ENCODE measurements at regions not wholly inside any gene's neighbourhood (a gene's known extent, or its start where the extent isn't known, plus 50 kb on each side); places are given as distances from the start of the nearest gene placed in this dataset.

GRCh38 chr14:66056926-66057552 is 429.1 kb upstream of the CCDC196 start:
- no peaks in the 10 kb centered on the region for H3K9me3 ChIP-seq (ENCODE audit: low read depth, low read length)
- H3K27ac ChIP-seq (ENCODE audit: low read depth, low read length), result no peak overlapping the region
- H3K4me2 ChIP-seq (ENCODE audit: insufficient read depth, low read length), result no peak overlapping the region
- no peak overlapping the region for H3K4me3 ChIP-seq (ENCODE audit: insufficient read depth, low read length)
- no peaks in the 10 kb centered on the region for H4K20me1 ChIP-seq (ENCODE audit: insufficient read depth, low read length)
- H3K4me1 ChIP-seq (ENCODE audit: insufficient read depth, low read length), result no peaks in the 10 kb centered on the region
- no peak for DNase-seq (ENCODE audit: insufficient read length, low spot score, missing footprints)
- no peaks in the 10 kb centered on the region for H3K36me3 ChIP-seq (ENCODE audit: insufficient read depth, low read length)
- TF ChIP-seq, protein P1, sequence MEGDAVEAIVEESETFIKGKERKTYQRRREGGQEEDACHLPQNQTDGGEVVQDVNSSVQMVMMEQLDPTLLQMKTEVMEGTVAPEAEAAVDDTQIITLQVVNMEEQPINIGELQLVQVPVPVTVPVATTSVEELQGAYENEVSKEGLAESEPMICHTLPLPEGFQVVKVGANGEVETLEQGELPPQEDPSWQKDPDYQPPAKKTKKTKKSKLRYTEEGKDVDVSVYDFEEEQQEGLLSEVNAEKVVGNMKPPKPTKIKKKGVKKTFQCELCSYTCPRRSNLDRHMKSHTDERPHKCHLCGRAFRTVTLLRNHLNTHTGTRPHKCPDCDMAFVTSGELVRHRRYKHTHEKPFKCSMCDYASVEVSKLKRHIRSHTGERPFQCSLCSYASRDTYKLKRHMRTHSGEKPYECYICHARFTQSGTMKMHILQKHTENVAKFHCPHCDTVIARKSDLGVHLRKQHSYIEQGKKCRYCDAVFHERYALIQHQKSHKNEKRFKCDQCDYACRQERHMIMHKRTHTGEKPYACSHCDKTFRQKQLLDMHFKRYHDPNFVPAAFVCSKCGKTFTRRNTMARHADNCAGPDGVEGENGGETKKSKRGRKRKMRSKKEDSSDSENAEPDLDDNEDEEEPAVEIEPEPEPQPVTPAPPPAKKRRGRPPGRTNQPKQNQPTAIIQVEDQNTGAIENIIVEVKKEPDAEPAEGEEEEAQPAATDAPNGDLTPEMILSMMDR (IDR thresholded peaks at IDR 0.05; ENCODE audit: extremely low read depth, low read depth, low read length), result no peak
- H3K27me3 ChIP-seq (ENCODE audit: insufficient read depth, low read length), result no peaks in the 10 kb centered on the region
- no peak overlapping the region for H2AFZ ChIP-seq (ENCODE audit: low read length)
- no peaks in the 10 kb centered on the region for H3K79me2 ChIP-seq (ENCODE audit: insufficient read depth, low read length)

- no peaks in the 10 kb centered on the region for H3K9me3 ChIP-seq (ENCODE audit: low read depth, low read length)
- H2AFZ ChIP-seq (ENCODE audit: low read length), result no peak overlapping the region
- no peaks in the 10 kb centered on the region for H3K27me3 ChIP-seq (ENCODE audit: insufficient read depth, low read length)
- no peak overlapping the region for H3K4me2 ChIP-seq (ENCODE audit: insufficient read depth, low read length)
- H3K4me1 ChIP-seq (ENCODE audit: insufficient read depth, low read length), result no peaks in the 10 kb centered on the region
- no peak overlapping the region for H3K27ac ChIP-seq (ENCODE audit: low read depth, low read length)
- no peaks in the 10 kb centered on the region for H3K79me2 ChIP-seq (ENCODE audit: insufficient read depth, low read length)
- H3K4me3 ChIP-seq (ENCODE audit: insufficient read depth, low read length), result no peak overlapping the region
- TF ChIP-seq, protein P1 (IDR thresholded peaks at IDR 0.05; ENCODE audit: extremely low read depth, low read depth, low read length), result no peak
- no peak for DNase-seq (ENCODE audit: insufficient read length, low spot score, missing footprints)
- H4K20me1 ChIP-seq (ENCODE audit: insufficient read depth, low read length), result no peaks in the 10 kb centered on the region
- no peaks in the 10 kb centered on the region for H3K36me3 ChIP-seq (ENCODE audit: insufficient read depth, low read length)
Observed at GRCh38 chr14:66065188-66065587, 421.0 kb upstream of the CCDC196 start.

DNA sequence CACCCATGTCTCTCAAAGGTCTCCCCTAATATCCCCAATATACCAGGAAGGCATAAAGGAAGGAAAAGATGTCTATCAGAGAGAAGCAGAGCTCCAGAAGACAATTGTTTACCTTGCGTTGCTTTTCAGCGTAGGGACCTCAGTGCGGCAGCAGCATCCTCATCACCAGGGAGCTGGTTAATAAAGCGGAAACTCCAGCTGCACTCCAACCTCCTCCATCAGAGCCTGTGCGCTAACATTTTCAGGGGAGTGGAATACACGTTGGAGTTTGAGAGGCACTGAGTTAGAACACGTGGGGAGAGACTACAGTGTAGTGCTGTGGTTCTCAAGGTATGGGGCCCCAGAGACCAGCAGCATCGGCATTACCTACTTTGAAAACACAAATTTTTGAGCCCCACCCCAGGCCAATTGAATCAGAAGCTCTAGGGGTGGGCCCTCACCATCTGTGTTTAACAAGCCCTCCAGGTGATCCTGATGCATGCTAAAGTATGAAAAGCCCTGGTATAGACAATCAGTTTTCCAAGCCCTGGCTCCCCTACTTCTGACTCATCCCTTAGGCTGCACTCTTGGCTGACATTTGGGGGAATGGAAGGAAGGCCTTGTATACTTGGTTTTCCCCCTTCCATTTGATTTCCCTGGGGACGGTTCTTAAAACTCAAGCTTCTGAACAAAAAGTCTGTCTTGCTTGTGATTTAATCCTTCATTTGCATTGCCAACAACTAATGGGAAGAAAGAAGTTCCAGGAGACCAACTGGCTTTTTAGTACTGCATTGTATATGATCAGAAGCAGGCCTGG is 419.0 kb upstream of the CCDC196 start:
- Histone ChIP-seq H3K79me2 (ENCODE audit: insufficient read depth, low read length) (no peaks in the 10 kb centered on the region), H3K27me3 (ENCODE audit: insufficient read depth, low read length) (peaks cover 2% of the 10 kb centered on the region), H3K9me3 (ENCODE audit: low read depth, low read length) (no peaks in the 10 kb centered on the region), H3K4me1 (ENCODE audit: insufficient read depth, low read length) (no peaks in the 10 kb centered on the region), H4K20me1 (ENCODE audit: insufficient read depth, low read length) (no peaks in the 10 kb centered on the region), H3K36me3 (ENCODE audit: insufficient read depth, low read length) (no peaks in the 10 kb centered on the region), H2AFZ (ENCODE audit: low read length) (no peak overlapping the region), H3K27ac (ENCODE audit: low read depth, low read length) (no peak overlapping the region), H3K4me3 (ENCODE audit: insufficient read depth, low read length) (no peak overlapping the region), H3K4me2 (ENCODE audit: insufficient read depth, low read length) (no peak overlapping the region)
- TF ChIP-seq, protein P1 (IDR thresholded peaks at IDR 0.05; ENCODE audit: extremely low read depth, low read depth, low read length), result no peak
- no peak for DNase-seq (ENCODE audit: insufficient read length, low spot score, missing footprints)

DNA sequence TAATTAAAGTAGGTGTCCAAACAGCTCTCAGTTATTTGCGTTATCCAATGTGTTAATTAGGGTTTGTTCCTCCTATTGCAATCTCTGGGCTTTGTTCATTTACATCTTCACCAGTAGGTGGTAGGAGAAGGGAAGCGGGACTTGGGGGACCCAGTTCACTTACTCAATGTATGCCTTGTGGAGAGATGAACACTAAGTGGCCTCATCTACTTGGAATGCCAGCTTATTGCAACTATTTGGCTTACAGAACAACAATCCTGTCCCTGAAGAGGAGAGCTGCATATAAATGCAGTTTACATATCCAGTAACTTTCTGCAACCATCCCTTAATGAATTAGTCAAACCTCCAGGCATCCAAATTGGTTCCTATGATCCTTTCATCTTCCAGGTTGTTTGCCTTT is 417.1 kb upstream of the CCDC196 start:
- H3K4me3 ChIP-seq (ENCODE audit: insufficient read depth, low read length), result no peak overlapping the region
- DNase-seq (ENCODE audit: insufficient read length, low spot score, missing footprints), result no peak
- H3K79me2 ChIP-seq (ENCODE audit: insufficient read depth, low read length), result no peaks in the 10 kb centered on the region

More for the DNA sequence above, 417.1 kb upstream of the CCDC196 start:
- H3K4me1 ChIP-seq (ENCODE audit: insufficient read depth, low read length), result no peaks in the 10 kb centered on the region
- H3K27me3 ChIP-seq (ENCODE audit: insufficient read depth, low read length), result peaks cover 2% of the 10 kb centered on the region
- H3K27ac ChIP-seq (ENCODE audit: low read depth, low read length), result no peak overlapping the region
- TF ChIP-seq, protein P1 (IDR thresholded peaks at IDR 0.05; ENCODE audit: extremely low read depth, low read depth, low read length), result no peak
- no peak overlapping the region for H2AFZ ChIP-seq (ENCODE audit: low read length)
- no peaks in the 10 kb centered on the region for H4K20me1 ChIP-seq (ENCODE audit: insufficient read depth, low read length)
- H3K4me2 ChIP-seq (ENCODE audit: insufficient read depth, low read length), result no peak overlapping the region
- no peaks in the 10 kb centered on the region for H3K36me3 ChIP-seq (ENCODE audit: insufficient read depth, low read length)
- no peaks in the 10 kb centered on the region for H3K9me3 ChIP-seq (ENCODE audit: low read depth, low read length)

Data from osteoblast (primary cell).